ENCODE measurements at regions not wholly inside any gene's neighbourhood (a gene's known extent, or its start where the extent isn't known, plus 50 kb on each side); places are given as distances from the start of the nearest gene placed in this dataset.
A peak's percentile ranks its signal among the peaks of the same experiment; 100 is the strongest.

- DNase-seq (ENCODE audit: low read depth in 1 of 2, low spot score in 2 of 2) (no peak), FAIRE-seq (no peak)
Observed at GRCh38 chr3:151599103-151599672, 134.5 kb upstream of the AADACL2 start.

More at GRCh38 chr3:151599103-151599672, 134.5 kb upstream of the AADACL2 start:
- no peaks in the 10 kb centered on the region for H3K79me2 ChIP-seq (ENCODE audit: control insufficient read depth in 1 of 2, insufficient read depth in 2 of 2, low read length in 2 of 2)
- H3K23me2 ChIP-seq (ENCODE audit: low read depth, low read length), result no peaks in the 10 kb centered on the region
- no peak overlapping the region for H3K4me2 ChIP-seq (ENCODE audit: insufficient read depth in 1 of 2, low read depth in 2 of 2, low read length in 2 of 2)
- H2AK5ac ChIP-seq (ENCODE audit: low read depth, low read length), result no peak overlapping the region
- WGBS, 2 experiments (ENCODE audit: extremely low coverage in 1 of 2, insufficient coverage in 1 of 2, insufficient read length in 1 of 2, insufficient replicate concordance in 2 of 2, low coverage in 1 of 2, low lambda C conversion rate in 2 of 2, missing lambda C conversion rate in 1 of 2), result 85% methylated on average over 7 of the region's 7 CpGs; no CpG with 5 or more reads in 1 of the 2 experiments
- H3K36me3 ChIP-seq (ENCODE audit: control insufficient read depth in 2 of 4, insufficient read depth in 4 of 4, low read length in 3 of 4), result no peaks in the 10 kb centered on the region
- no peak overlapping the region for H2BK12ac ChIP-seq (ENCODE audit: low read depth, low read length)
- H4K91ac ChIP-seq (replicated peaks; ENCODE audit: insufficient read length, low read length), result no peak overlapping the region
- POLR2A ChIA-PET (ENCODE audit: partially characterized antibody), result no interaction called here
- no peak overlapping the region for H3K4ac ChIP-seq (replicated peaks; ENCODE audit: insufficient read length, low read depth, low read length)
- H2BK20ac ChIP-seq (ENCODE audit: low read length), result no peak overlapping the region
- no peak overlapping the region for H2BK15ac ChIP-seq (ENCODE audit: low read length)
- H3K4me1 ChIP-seq (replicated peaks in 1 of 4; ENCODE audit: control insufficient read depth in 3 of 4, insufficient read depth in 4 of 4, low read length in 3 of 4), result no peaks in the 10 kb centered on the region
- no peak overlapping the region for H4K8ac ChIP-seq (ENCODE audit: extremely low read depth, insufficient read depth, low read length)
- H2BK5ac ChIP-seq (ENCODE audit: low read depth, low read length), result no peak overlapping the region
- peak overlapping the region; percentile 81; the same call in 1 of the 2 replicates for H2AFZ ChIP-seq (ENCODE audit: low read length)
- H3K27ac ChIP-seq (ENCODE audit: low read depth, low read length), result no peak overlapping the region
- no peak overlapping the region for H3K18ac ChIP-seq (ENCODE audit: extremely low read depth, low read length)
- CTCF ChIA-PET (ENCODE audit: partially characterized antibody), result interaction anchor here (0.8 kb wide), 1 partner anchor 18 kb away, joined by 4 read pairs; no protein-coding TSS in a partner anchor
- no peak overlapping the region for H2BK120ac ChIP-seq (replicated peaks; ENCODE audit: low read depth, low read length)
- TF ChIP-seq ZNF274 (IDR thresholded peaks at IDR 0.05; ENCODE audit: borderline replicate concordance, extremely low read depth, low read length), result no peak
- H3K9me3 ChIP-seq (ENCODE audit: insufficient read depth in 2 of 2, low read depth in 1 of 2, low read length in 1 of 2), result no peaks in the 10 kb centered on the region
- H3K4me3 ChIP-seq (ENCODE audit: extremely low read depth in 1 of 4, insufficient read depth in 2 of 4, low read depth in 3 of 4, low read length in 4 of 4), result no peak overlapping the region
- no peaks in the 10 kb centered on the region for H3K27me3 ChIP-seq (replicated peaks in 1 of 4; ENCODE audit: control insufficient read depth in 3 of 4, extremely low read depth in 1 of 4, insufficient read depth in 3 of 4, low read length in 3 of 4)
- no peaks in the 10 kb centered on the region for H3K79me1 ChIP-seq (ENCODE audit: low read depth, low read length)
- H3K23ac ChIP-seq (ENCODE audit: insufficient read length), result no peak overlapping the region
- no peak overlapping the region for H3K14ac ChIP-seq (ENCODE audit: insufficient read length)
- H4K20me1 ChIP-seq (replicated peaks in 1 of 2; ENCODE audit: control insufficient read depth in 1 of 2, insufficient read depth in 2 of 2, low read length in 2 of 2), result no peaks in the 10 kb centered on the region
- H4K5ac ChIP-seq (ENCODE audit: insufficient read length, low read depth, low read length), result no peak overlapping the region
- H3K9ac ChIP-seq (replicated peaks in 1 of 4; ENCODE audit: extremely low read depth in 1 of 4, low read depth in 3 of 4, low read length in 3 of 4), result no peak overlapping the region
- no peak overlapping the region for H3K56ac ChIP-seq (replicated peaks; ENCODE audit: insufficient read length, low read depth, low read length)
